ENCODE measurements at regions not wholly inside any gene's neighbourhood (a gene's known extent, or its start where the extent isn't known, plus 50 kb on each side); places are given as distances from the start of the nearest gene placed in this dataset.
"Not testable (repeated sequence)": the region's sequence is repeated elsewhere in the genome, so short reads cannot be mapped to it uniquely, and the experiment has no call there.

- not testable (repeated sequence) for TF ChIP-seq CTCF (IDR thresholded peaks at IDR 0.05 in 8 of 11, conservative IDR thresholded peaks at IDR 0.05 in 3 of 11); POLR2AphosphoS5 (IDR thresholded peaks at IDR 0.05); POLR2A (IDR thresholded peaks at IDR 0.05)
Observed at GRCh38 chr11:3538220-3538619, 103.6 kb downstream of the ART5 start.

All from spleen (tissue), 7 donors.